K562 (cell line): ENCODE measurements at regions not wholly inside any gene's neighbourhood (a gene's known extent, or its start where the extent isn't known, plus 50 kb on each side); places are given as distances from the start of the nearest gene placed in this dataset.

Source experiments
- ATAC-seq: fragments of 200-7000 bp; cut with Tn5 transposase; 3 replicates; pipeline ENCODE4 v1.9.1; 2020; ENCODE audit warnings: moderate library complexity
- BruUV-seq: library from RNA; stranded (reverse); fragments of 400-500 nt; replicated peaks from 2 replicates; lab custom pipeline; 2021; lab: Mats Ljungman, UMichigan
- CTCF ChIA-PET: fragments of 300-600 bp; formaldehyde crosslinking; extraction: SDS; loops from one replicate; lab custom pipeline; 2021; ENCODE audit warnings: low intra/inter-chr PET ratio; lab: Yijun Ruan, JAX
- POLR2A ChIA-PET: fragments of 300-600, 350-650 bp; sonication (Branson Sonifier 250); formaldehyde crosslinking; extraction: SDS; loops from one replicate; lab custom pipeline; 2021; ENCODE audit warnings: antibody characterized with exemption, inconsistent platforms; lab: Yijun Ruan, JAX
- DNase-seq, 4 experiments: peaks; one replicate each; pipeline versions ENCODE4 v3.0.0 to v3.0.0-alpha.2; 2011 to 2018; ENCODE audit warnings: low spot score in 3 of 4, mixed read lengths in 3 of 4; ENCODE audit errors: extremely low read depth in 1 of 4
- FAIRE-seq: peaks from 2 replicates; lab custom pipeline; 2011; peaks lifted over from hg19 to GRCh38; lab: Jason Lieb, UNC
- H2AFZ ChIP-seq: 2 replicates; pipeline ENCODE4 v1.6.0; 2011; ENCODE audit warnings: low read depth, low read length, control low read depth, inconsistent platforms
- H3K27ac ChIP-seq: fragments of 200-600 bp; 3 replicates; pipeline ENCODE4 v1.8.0; 2011; ENCODE audit warnings: low read depth, mild to moderate bottlenecking, control low read depth, inconsistent platforms, low read length, moderate library complexity, mixed read lengths; ENCODE audit errors: extremely low read depth
- H3K27me3 ChIP-seq, 2 experiments: fragments of 300-600 bp in 1 of 2; 2 replicates in 1 of 2; 3 replicates in 1 of 2; pipeline versions ENCODE4 v1.6.0 to v1.8.0; 2011; ENCODE audit warnings: inconsistent platforms in 2 of 2, low read length in 2 of 2, mild to moderate bottlenecking in 1 of 2, mixed read lengths in 1 of 2, moderate library complexity in 1 of 2; ENCODE audit not compliant: control insufficient read depth in 2 of 2, insufficient read depth in 2 of 2
- H3K36me3 ChIP-seq: fragments of 300-600 bp; 3 replicates; pipeline ENCODE4 v1.8.0; 2011; ENCODE audit warnings: mild to moderate bottlenecking, low read length, inconsistent platforms; ENCODE audit not compliant: control insufficient read depth, insufficient read depth
- H3K4me1 ChIP-seq, 2 experiments: fragments of 200-600 bp in 1 of 2; replicated peaks in 1 of 2; 2 replicates in 1 of 2; 3 replicates in 1 of 2; pipeline versions ENCODE4 v1.5.1 to v1.8.0; 2011; ENCODE audit warnings: inconsistent platforms in 2 of 2, low read length in 2 of 2, mild to moderate bottlenecking in 1 of 2, mixed read lengths in 1 of 2, moderate library complexity in 1 of 2; ENCODE audit not compliant: control insufficient read depth in 2 of 2, insufficient read depth in 2 of 2
- H3K4me2 ChIP-seq: 2 replicates; pipeline ENCODE4 v1.6.1; 2011; ENCODE audit warnings: low read length, control low read depth, inconsistent platforms, mixed read lengths; ENCODE audit not compliant: insufficient read depth
- H3K4me3 ChIP-seq: fragments of 200-600 bp; sonication (generic), shearing (Covaris generic); 2 replicates; pipeline ENCODE4 v1.5.1; 2016; ENCODE audit warnings: control low read depth, inconsistent platforms
- H3K79me2 ChIP-seq: fragments of 200-600 bp; 3 replicates; pipeline ENCODE4 v1.8.0; 2011; ENCODE audit warnings: low read length, inconsistent platforms; ENCODE audit not compliant: control insufficient read depth, insufficient read depth
- H3K9ac ChIP-seq, 2 experiments: 2 replicates each; pipeline versions ENCODE4 v1.6.0 to v1.6.1; 2011; ENCODE audit warnings: low read depth in 2 of 2, low read length in 2 of 2, control low read depth in 1 of 2, inconsistent platforms in 1 of 2, mild to moderate bottlenecking in 1 of 2, mixed read lengths in 1 of 2; ENCODE audit not compliant: insufficient read depth in 1 of 2
- H3K9me1 ChIP-seq: one replicate; pipeline ENCODE4 v1.6.0; 2011; ENCODE audit warnings: inconsistent platforms, mild to moderate bottlenecking, low read length, moderate library complexity; ENCODE audit not compliant: control insufficient read depth, insufficient read depth
- H3K9me3 ChIP-seq: replicated peaks from 2 replicates; pipeline ENCODE4 v1.5.1; 2011; ENCODE audit warnings: low read depth, low read length, inconsistent platforms; ENCODE audit not compliant: control insufficient read depth, insufficient read depth
- H4K20me1 ChIP-seq: replicated peaks from 2 replicates; pipeline ENCODE4 v1.6.1; 2011; ENCODE audit warnings: low read length, inconsistent platforms, mixed read lengths; ENCODE audit not compliant: control insufficient read depth, insufficient read depth
- RBM14 ChIP-seq: fragments of 200-400 bp; formaldehyde crosslinking; IDR thresholded peaks from 2 replicates; pipeline ENCODE4 v1.6.1; 2018; ENCODE audit warnings: low read depth, mild to moderate bottlenecking, low read length, moderate library complexity, borderline replicate concordance; ENCODE audit not compliant: insufficient read depth
- THRAP3 ChIP-seq: fragments of 450-650 bp; IDR thresholded peaks from 2 replicates; pipeline ENCODE4 v1.6.1; 2016; ENCODE audit warnings: mild to moderate bottlenecking, inconsistent platforms, borderline replicate concordance
- ZNF133 ChIP-seq: fragments of 250-450 bp; sonication (Bioruptor Pico); IDR thresholded peaks from 2 replicates; pipeline ENCODE4 v1.4.0; 2020; ENCODE audit warnings: mild to moderate bottlenecking
- ZNF644 ChIP-seq: fragments of 200-800 bp; sonication (Bioruptor generic); IDR thresholded peaks from 2 replicates; pipeline ENCODE4 v1.6.1; 2016; ENCODE audit warnings: low read depth, missing genetic modification characterization, missing compliant biosample characterization
- ZNF778 ChIP-seq: fragments of 450-650 bp; formaldehyde crosslinking; IDR thresholded peaks from 2 replicates; pipeline ENCODE4 v1.4.0; 2020; ENCODE audit warnings: mild to moderate bottlenecking, moderate library complexity
- WGBS: fragments of 100-300 bp; shearing (Covaris generic); methylation state at CpG from one replicate; pipeline ENCODE4 v1.1.6; 2016; ENCODE audit warnings: low coverage, mixed read lengths; ENCODE audit not compliant: insufficient coverage; ENCODE audit errors: missing lambda C conversion rate; 5-methylcytosine and 5-hydroxymethylcytosine counted together
- in situ Hi-C: fragments of 300-500 bp; cut with MboI; formaldehyde crosslinking; loops from 4 replicates; pipeline ENCODE4 v1.15.0; 2018; ENCODE audit warnings: inconsistent platforms, mixed read lengths
- intact Hi-C: fragments of 100-400 bp; cut with micrococcal nuclease; formaldehyde crosslinking; loops from 2 replicates; pipeline ENCODE4 v1.14.2; 2022

GRCh38 chr7:31203551-31203950 lies 137.0 kb downstream of the NEUROD6 start (continued):
- TF ChIP-seq ZNF778 (CRISPR knock-in tag) (no peak), RBM14 (no peak), THRAP3 (no peak)

DNA sequence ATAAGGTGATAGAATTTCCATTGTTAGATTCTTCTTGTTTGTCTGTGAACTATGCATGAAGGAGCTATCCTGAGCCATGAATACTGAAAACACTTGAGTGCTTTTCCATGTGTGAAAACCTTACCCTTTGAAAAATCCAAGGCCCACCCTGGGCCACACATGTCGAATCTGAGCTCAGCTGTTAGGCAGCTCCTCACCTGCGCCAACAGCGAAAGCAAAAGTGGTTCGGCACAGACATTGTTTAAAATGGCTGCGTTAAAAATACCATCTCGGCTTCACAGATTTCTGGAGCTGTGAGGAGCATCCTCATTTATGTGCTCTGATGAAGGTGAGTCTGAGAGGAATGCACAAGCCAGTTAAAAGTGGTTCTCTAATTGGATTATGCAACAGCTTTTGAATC lies 137.7 kb downstream of the NEUROD6 start:
- H3K9me1 ChIP-seq = no peaks in the 10 kb centered on the region
- no peaks in the 10 kb centered on the region for H3K9me3 ChIP-seq
- POLR2A ChIA-PET = interaction anchor here (0.7 kb wide), 1 partner anchor 10 kb away, joined by 4 read pairs; no protein-coding TSS in a partner anchor
- no peak for TF ChIP-seq ZNF644 (tag)
- TF ChIP-seq ZNF133 = no peak
- H3K4me1 ChIP-seq = no peaks in the 10 kb centered on the region
- no peak overlapping the region for H3K4me3 ChIP-seq
- ATAC-seq (no peak), DNase-seq (no peak), FAIRE-seq (no peak)
- no peaks in the 10 kb centered on the region for H3K36me3 ChIP-seq
- CTCF ChIA-PET = no interaction called here
- intact Hi-C loops (no loop called here), in situ Hi-C loops (no loop called here)
- no peaks in the 10 kb centered on the region for H4K20me1 ChIP-seq
- no peak overlapping the region for H3K4me2 ChIP-seq
- H2AFZ ChIP-seq = no peak overlapping the region
- 2% methylated on average over 6 of the region's 6 CpGs for WGBS
- no peak overlapping the region for H3K9ac ChIP-seq
- BruUV-seq = no TSS peak
- H3K27ac ChIP-seq = no peak overlapping the region
- H3K27me3 ChIP-seq = no peaks in the 10 kb centered on the region
- H3K79me2 ChIP-seq = no peaks in the 10 kb centered on the region
